ENCODE measurements at regions not wholly inside any gene's neighbourhood (a gene's known extent, or its start where the extent isn't known, plus 50 kb on each side); places are given as distances from the start of the nearest gene placed in this dataset.

GRCh38 chr16:82414476-82414875 lies 212.3 kb upstream of the CDH13 start:
- DNase-seq (ENCODE audit: low read depth in 3 of 3, low spot score in 2 of 3): no peak

GRCh38 chr16:82412770-82413169 lies 214.0 kb upstream of the CDH13 start:
- DNase-seq (ENCODE audit: low read depth in 3 of 3, low spot score in 2 of 3): no peak

- DNase-seq (ENCODE audit: low read depth in 3 of 3, low spot score in 2 of 3): no peak
These were observed 221.0 kb upstream of the CDH13 start for GRCh38 chr16:82405736-82406135.

GRCh38 chr16:82404586-82405315 lies 222.0 kb upstream of the CDH13 start:
- no peak for DNase-seq (ENCODE audit: low read depth in 3 of 3, low spot score in 2 of 3)

GRCh38 chr16:82402665-82403218 lies 224.0 kb upstream of the CDH13 start:
- DNase-seq (ENCODE audit: low read depth in 3 of 3, low spot score in 2 of 3): no peak

- DNase-seq (ENCODE audit: low read depth in 3 of 3, low spot score in 2 of 3): no peak
These were observed 226.7 kb upstream of the CDH13 start for GRCh38 chr16:82400046-82400445.

- DNase-seq (ENCODE audit: low read depth in 3 of 3, low spot score in 2 of 3): no peak
These were observed 226.5 kb upstream of the MPHOSPH6 start for GRCh38 chr16:82396509-82396908.

GRCh38 chr16:82395212-82395611 lies 225.2 kb upstream of the MPHOSPH6 start:
- DNase-seq (ENCODE audit: low read depth in 3 of 3, low spot score in 2 of 3): no peak

- DNase-seq (ENCODE audit: low read depth in 3 of 3, low spot score in 2 of 3): no peak
These were observed 221.7 kb upstream of the MPHOSPH6 start for GRCh38 chr16:82391690-82392089.

- no peak for DNase-seq (ENCODE audit: low read depth in 3 of 3, low spot score in 2 of 3)
These were observed 220.1 kb upstream of the MPHOSPH6 start for GRCh38 chr16:82389956-82390650.

GRCh38 chr16:82386761-82387160 lies 216.7 kb upstream of the MPHOSPH6 start:
- no peak for DNase-seq (ENCODE audit: low read depth in 3 of 3, low spot score in 2 of 3)

GRCh38 chr16:82384949-82385348 lies 214.9 kb upstream of the MPHOSPH6 start:
- peak in 1 of 3 donors; percentile 16 for DNase-seq (ENCODE audit: low read depth in 3 of 3, low spot score in 2 of 3)

- DNase-seq (ENCODE audit: low read depth in 3 of 3, low spot score in 2 of 3): no peak
These were observed 214.0 kb upstream of the MPHOSPH6 start for GRCh38 chr16:82384017-82384416.

- no peak for DNase-seq (ENCODE audit: low read depth in 3 of 3, low spot score in 2 of 3)
These were observed 212.5 kb upstream of the MPHOSPH6 start for GRCh38 chr16:82382521-82382920.

GRCh38 chr16:82379551-82379950 lies 209.5 kb upstream of the MPHOSPH6 start:
- no peak for DNase-seq (ENCODE audit: low read depth in 3 of 3, low spot score in 2 of 3)

GRCh38 chr16:82373976-82374375 lies 204.0 kb upstream of the MPHOSPH6 start:
- DNase-seq (ENCODE audit: low read depth in 3 of 3, low spot score in 2 of 3): no peak

GRCh38 chr16:82370282-82370681 lies 200.3 kb upstream of the MPHOSPH6 start:
- no peak for DNase-seq (ENCODE audit: low read depth in 3 of 3, low spot score in 2 of 3)

GRCh38 chr16:82368041-82368440 lies 198.0 kb upstream of the MPHOSPH6 start:
- no peak for DNase-seq (ENCODE audit: low read depth in 3 of 3, low spot score in 2 of 3)

GRCh38 chr16:82366462-82366861 lies 196.4 kb upstream of the MPHOSPH6 start:
- no peak for DNase-seq (ENCODE audit: low read depth in 3 of 3, low spot score in 2 of 3)

- DNase-seq (ENCODE audit: low read depth in 3 of 3, low spot score in 2 of 3): no peak
These were observed 194.7 kb upstream of the MPHOSPH6 start for GRCh38 chr16:82364690-82365089.

GRCh38 chr16:82363026-82363816 lies 193.2 kb upstream of the MPHOSPH6 start:
- no peak for DNase-seq (ENCODE audit: low read depth in 3 of 3, low spot score in 2 of 3)

Measured in right renal cortex interstitium (tissue), 3 donors.